ENCODE measurements at regions not wholly inside any gene's neighbourhood (a gene's known extent, or its start where the extent isn't known, plus 50 kb on each side); places are given as distances from the start of the nearest gene placed in this dataset.

GRCh38 chr2:76075126-76075525 is 364.4 kb upstream of the GCFC2 start:
- no peak for TF ChIP-seq CTCF (IDR thresholded peaks at IDR 0.05)
- TF ChIP-seq POLR2A (IDR thresholded peaks at IDR 0.05): no peak

Data from right lobe of liver (tissue), 4 donors.